GM12878 (cell line): ENCODE measurements at regions not wholly inside any gene's neighbourhood (a gene's known extent, or its start where the extent isn't known, plus 50 kb on each side); places are given as distances from the start of the nearest gene placed in this dataset.

Experiments used
- BHLHE40 ChIP-seq, 2 experiments: fragments of 450-650 bp in 1 of 2; IDR thresholded peaks; 2 replicates each; pipeline ENCODE4 v1.6.1; 2011 to 2017; ENCODE audit warnings: low read depth in 2 of 2, borderline replicate concordance in 1 of 2, improper control_type of control experiment in 1 of 2, low read length in 1 of 2, mild to moderate bottlenecking in 1 of 2
- CHD2 ChIP-seq: IDR thresholded peaks from 2 replicates; pipeline ENCODE4 v1.6.1; 2011; ENCODE audit warnings: low read depth, low read length, improper control_type of control experiment, borderline replicate concordance
- EED ChIP-seq: sonication (generic); IDR thresholded peaks from 2 replicates; pipeline ENCODE4 v1.6.1; 2016; ENCODE audit warnings: antibody characterized with exemption, low read depth
- ETV6 ChIP-seq, 2 experiments: fragments of 450-650 bp in 1 of 2; IDR thresholded peaks in 1 of 2; conservative IDR thresholded peaks in 1 of 2; 2 replicates each; pipeline ENCODE4 v1.6.1; 2014; ENCODE audit warnings: antibody characterized with exemption in 1 of 2, borderline replicate concordance in 1 of 2, low read depth in 1 of 2, mild to moderate bottlenecking in 1 of 2, moderate library complexity in 1 of 2
- FOS ChIP-seq: IDR thresholded peaks from 3 replicates; pipeline ENCODE4 v1.6.1; 2011; ENCODE audit warnings: borderline replicate concordance; ENCODE audit not compliant: insufficient read length; ENCODE audit errors: extremely low read depth
- KLF5 ChIP-seq: fragments of 450-650 bp; IDR thresholded peaks from 2 replicates; pipeline ENCODE4 v1.6.1; 2014; ENCODE audit warnings: mild to moderate bottlenecking; ENCODE audit not compliant: partially characterized antibody
- MEF2B ChIP-seq: fragments of 450-650 bp; IDR thresholded peaks from 2 replicates; pipeline ENCODE4 v1.6.1; 2018; ENCODE audit warnings: mild to moderate bottlenecking, moderate library complexity; ENCODE audit not compliant: partially characterized antibody, poor library complexity, severe bottlenecking
- NR2C2 ChIP-seq: IDR thresholded peaks from 2 replicates; pipeline ENCODE4 v1.6.1; 2011; ENCODE audit warnings: borderline replicate concordance, low read depth; ENCODE audit not compliant: control insufficient read depth, insufficient read length
- NR2F1 ChIP-seq: fragments of 450-650 bp; conservative IDR thresholded peaks from 2 replicates; pipeline ENCODE4 v1.6.1; 2017; ENCODE audit warnings: mild to moderate bottlenecking
- NRF1 ChIP-seq: conservative IDR thresholded peaks from 2 replicates; pipeline ENCODE4 v1.6.1; 2011; ENCODE audit warnings: mild to moderate bottlenecking, low read depth, low read length, improper control_type of control experiment
- PAX8 ChIP-seq: fragments of 450-650 bp; IDR thresholded peaks from 2 replicates; pipeline ENCODE4 v1.6.1; 2017; ENCODE audit warnings: mild to moderate bottlenecking, moderate library complexity
- RBBP5 ChIP-seq: fragments of 200-600 bp; sonication (generic); conservative IDR thresholded peaks from 2 replicates; pipeline ENCODE4 v1.6.1; 2016
- RCOR1 ChIP-seq: conservative IDR thresholded peaks from 2 replicates; pipeline ENCODE4 v1.6.1; 2012; ENCODE audit warnings: low read depth, low read length, improper control_type of control experiment
- RELA ChIP-seq: fragments of 450-650 bp; IDR thresholded peaks from 2 replicates; pipeline ENCODE4 v1.8.0; 2014; ENCODE audit warnings: borderline replicate concordance; ENCODE audit not compliant: partially characterized antibody
- RUNX3 ChIP-seq: IDR thresholded peaks from 2 replicates; pipeline ENCODE4 v1.6.1; 2012; ENCODE audit warnings: low read length, inconsistent platforms
- SRF ChIP-seq, 2 experiments: IDR thresholded peaks; 2 replicates each; pipeline ENCODE4 v1.6.1; 2011; ENCODE audit warnings: low read depth in 2 of 2, low read length in 2 of 2, mild to moderate bottlenecking in 1 of 2, moderate library complexity in 1 of 2
- STAT3 ChIP-seq: IDR thresholded peaks from 2 replicates; pipeline ENCODE4 v1.6.1; 2011; ENCODE audit warnings: low read depth, low read length, improper control_type of control experiment
- TCF12 ChIP-seq: IDR thresholded peaks from 2 replicates; pipeline ENCODE4 v1.6.1; 2011; ENCODE audit warnings: low read depth, mild to moderate bottlenecking, low read length
- TCF7 ChIP-seq: IDR thresholded peaks from 2 replicates; pipeline ENCODE4 v1.6.1; 2014; ENCODE audit warnings: antibody characterized with exemption, borderline replicate concordance
- YBX1 ChIP-seq: fragments of 450-650 bp; IDR thresholded peaks from 2 replicates; pipeline ENCODE4 v1.6.1; 2016; ENCODE audit warnings: antibody characterized with exemption
- YY1 ChIP-seq: IDR thresholded peaks from 2 replicates; pipeline ENCODE4 v1.6.1; 2011; ENCODE audit warnings: low read depth, mild to moderate bottlenecking, low read length
- ZBTB11 ChIP-seq: fragments of 450-650 bp; formaldehyde crosslinking; IDR thresholded peaks from 2 replicates; pipeline ENCODE4 v1.5.0; 2022; ENCODE audit warnings: mild to moderate bottlenecking, missing genetic modification characterization
- ZSCAN29 ChIP-seq: fragments of 450-650 bp; IDR thresholded peaks from 2 replicates; pipeline ENCODE4 v1.6.1; 2017; ENCODE audit warnings: mild to moderate bottlenecking, moderate library complexity
- TF ChIP-seq, protein P1 (sequence below): IDR thresholded peaks from 2 replicates; pipeline ENCODE4 v1.6.1; 2012; ENCODE audit warnings: low read depth, low read length, improper control_type of control experiment
- TF ChIP-seq, protein P2 (sequence below): fragments of 450-650 bp; IDR thresholded peaks from 2 replicates; pipeline ENCODE4 v1.6.1; 2017; ENCODE audit warnings: mild to moderate bottlenecking, moderate library complexity

DNA sequence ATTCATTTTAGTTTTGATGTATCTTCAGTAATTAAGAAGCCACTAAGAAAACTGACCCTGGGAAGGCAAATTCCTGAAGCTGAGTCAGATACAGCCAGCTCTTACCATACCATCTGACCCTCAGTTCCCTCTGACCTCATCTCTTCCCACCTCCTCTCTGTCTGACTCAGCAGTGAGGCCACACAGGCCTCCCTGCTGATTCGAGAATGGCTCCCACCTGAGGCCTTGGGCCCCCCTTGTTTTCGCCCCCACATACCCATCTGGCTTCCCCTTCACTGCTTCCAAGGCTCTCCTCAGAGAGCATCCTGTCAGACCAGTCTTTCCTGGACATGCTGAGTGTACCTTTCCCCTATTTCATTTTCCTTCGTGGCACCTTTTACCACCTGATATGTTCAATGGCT, 71.0 kb upstream of the CYP1B1 start (continued):
- peak in 1 of 2 experiments; percentile 41; a peak in 2 of 4 replicates for TF ChIP-seq ETV6 (conservative IDR thresholded peaks at IDR 0.05 in 1 of 2, IDR thresholded peaks at IDR 0.05 in 1 of 2; ENCODE audit: borderline replicate concordance in 1 of 2, low read depth in 1 of 2)
- TF ChIP-seq BHLHE40 (IDR thresholded peaks at IDR 0.05; ENCODE audit: borderline replicate concordance in 1 of 2, low read depth in 2 of 2, low read length in 1 of 2) = no peak
- peak; percentile 91 for TF ChIP-seq NR2F1
- no peak for TF ChIP-seq RBBP5
- TF ChIP-seq RCOR1 = no peak
- TF ChIP-seq NRF1 = no peak
- TF ChIP-seq KLF5 = no peak
- TF ChIP-seq YY1 = peak; percentile 67
- TF ChIP-seq RUNX3 = peak; percentile 90
- peak; percentile 12 for TF ChIP-seq RELA
- no peak for TF ChIP-seq ZSCAN29
- TF ChIP-seq YBX1 = no peak
- peak; percentile 88 for TF ChIP-seq TCF12
- TF ChIP-seq EED = peak; percentile 98
- 0 out of 2 replicates have a peak, but pooled peaks have one; percentile 15 for TF ChIP-seq CHD2
- TF ChIP-seq MEF2B = no peak
- TF ChIP-seq, protein P1, sequence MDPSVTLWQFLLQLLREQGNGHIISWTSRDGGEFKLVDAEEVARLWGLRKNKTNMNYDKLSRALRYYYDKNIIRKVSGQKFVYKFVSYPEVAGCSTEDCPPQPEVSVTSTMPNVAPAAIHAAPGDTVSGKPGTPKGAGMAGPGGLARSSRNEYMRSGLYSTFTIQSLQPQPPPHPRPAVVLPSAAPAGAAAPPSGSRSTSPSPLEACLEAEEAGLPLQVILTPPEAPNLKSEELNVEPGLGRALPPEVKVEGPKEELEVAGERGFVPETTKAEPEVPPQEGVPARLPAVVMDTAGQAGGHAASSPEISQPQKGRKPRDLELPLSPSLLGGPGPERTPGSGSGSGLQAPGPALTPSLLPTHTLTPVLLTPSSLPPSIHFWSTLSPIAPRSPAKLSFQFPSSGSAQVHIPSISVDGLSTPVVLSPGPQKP = 0 out of 2 replicates have a peak, but pooled peaks have one; percentile 23
- TF ChIP-seq TCF7 = peak; percentile 35; the same call in 1 of the 2 replicates
- TF ChIP-seq STAT3 = no peak
- TF ChIP-seq NR2C2 = no peak
- TF ChIP-seq PAX8 = no peak
- TF ChIP-seq, protein P2, sequence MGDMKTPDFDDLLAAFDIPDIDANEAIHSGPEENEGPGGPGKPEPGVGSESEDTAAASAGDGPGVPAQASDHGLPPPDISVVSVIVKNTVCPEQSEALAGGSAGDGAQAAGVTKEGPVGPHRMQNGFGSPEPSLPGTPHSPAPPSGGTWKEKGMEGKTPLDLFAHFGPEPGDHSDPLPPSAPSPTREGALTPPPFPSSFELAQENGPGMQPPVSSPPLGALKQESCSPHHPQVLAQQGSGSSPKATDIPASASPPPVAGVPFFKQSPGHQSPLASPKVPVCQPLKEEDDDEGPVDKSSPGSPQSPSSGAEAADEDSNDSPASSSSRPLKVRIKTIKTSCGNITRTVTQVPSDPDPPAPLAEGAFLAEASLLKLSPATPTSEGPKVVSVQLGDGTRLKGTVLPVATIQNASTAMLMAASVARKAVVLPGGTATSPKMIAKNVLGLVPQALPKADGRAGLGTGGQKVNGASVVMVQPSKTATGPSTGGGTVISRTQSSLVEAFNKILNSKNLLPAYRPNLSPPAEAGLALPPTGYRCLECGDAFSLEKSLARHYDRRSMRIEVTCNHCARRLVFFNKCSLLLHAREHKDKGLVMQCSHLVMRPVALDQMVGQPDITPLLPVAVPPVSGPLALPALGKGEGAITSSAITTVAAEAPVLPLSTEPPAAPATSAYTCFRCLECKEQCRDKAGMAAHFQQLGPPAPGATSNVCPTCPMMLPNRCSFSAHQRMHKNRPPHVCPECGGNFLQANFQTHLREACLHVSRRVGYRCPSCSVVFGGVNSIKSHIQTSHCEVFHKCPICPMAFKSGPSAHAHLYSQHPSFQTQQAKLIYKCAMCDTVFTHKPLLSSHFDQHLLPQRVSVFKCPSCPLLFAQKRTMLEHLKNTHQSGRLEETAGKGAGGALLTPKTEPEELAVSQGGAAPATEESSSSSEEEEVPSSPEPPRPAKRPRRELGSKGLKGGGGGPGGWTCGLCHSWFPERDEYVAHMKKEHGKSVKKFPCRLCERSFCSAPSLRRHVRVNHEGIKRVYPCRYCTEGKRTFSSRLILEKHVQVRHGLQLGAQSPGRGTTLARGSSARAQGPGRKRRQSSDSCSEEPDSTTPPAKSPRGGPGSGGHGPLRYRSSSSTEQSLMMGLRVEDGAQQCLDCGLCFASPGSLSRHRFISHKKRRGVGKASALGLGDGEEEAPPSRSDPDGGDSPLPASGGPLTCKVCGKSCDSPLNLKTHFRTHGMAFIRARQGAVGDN = no peak
- TF ChIP-seq FOS = no peak
- TF ChIP-seq ZBTB11 = no peak
- 0 out of 4 replicates have a peak, but pooled peaks of 1 of the 2 experiments have one; percentile 45 for TF ChIP-seq SRF (IDR thresholded peaks at IDR 0.05; ENCODE audit: low read depth in 2 of 2, low read length in 2 of 2)
